Adrenal gland (tissue), 9 donors: ENCODE measurements at regions not wholly inside any gene's neighbourhood (a gene's known extent, or its start where the extent isn't known, plus 50 kb on each side); places are given as distances from the start of the nearest gene placed in this dataset.

Experiments used
- DNase-seq, 7 donors: peaks; one replicate each; pipeline ENCODE4 v3.0.0-alpha.2; 2019 to 2020
- H3K27ac ChIP-seq, 5 donors: fragments of 200-600 bp; sonication (generic) in 4 of 5; 1 replicate in 3 of 5; 2 replicates in 2 of 5; pipeline versions ENCODE4 v1.5.1 to v1.8.0; 2016 to 2020; ENCODE audit warnings: mild to moderate bottlenecking in 1 of 5
- H3K27me3 ChIP-seq: fragments of 200-600 bp; 2 replicates; pipeline ENCODE4 v1.8.0; 2021
- H3K36me3 ChIP-seq, 2 donors: fragments of 200-600 bp; replicated peaks in 1 of 2; 1 replicate in 1 of 2; 2 replicates in 1 of 2; pipeline versions ENCODE4 v1.5.1 to v1.8.0; 2018 to 2022
- H3K4me1 ChIP-seq, 2 donors: fragments of 200-600 bp; replicated peaks in 1 of 2; 1 replicate in 1 of 2; 2 replicates in 1 of 2; pipeline versions ENCODE4 v1.5.1 to v1.8.0; 2018 to 2021
- H3K4me3 ChIP-seq, 4 donors: fragments of 200-600 bp; sonication (generic) in 3 of 4; one replicate each; pipeline ENCODE4 v1.5.1; 2016 to 2018
- H3K9me3 ChIP-seq, 3 donors: fragments of 200-600 bp; sonication (generic) in 1 of 3; replicated peaks in 1 of 3; 1 replicate in 2 of 3; 2 replicates in 1 of 3; pipeline versions ENCODE4 v1.5.1 to v1.8.0; 2016 to 2021
- CTCF ChIP-seq, 6 experiments: fragments of 450-650 bp in 4 of 6; fragments of 200-600 bp in 2 of 6; sonication (generic) in 1 of 6; IDR thresholded peaks; 1 replicate in 5 of 6; 2 replicates in 1 of 6; pipeline versions ENCODE4 v1.5.1 to v1.8.0; 2016 to 2021; ENCODE audit warnings: antibody characterized with exemption in 6 of 6, mild to moderate bottlenecking in 2 of 6, moderate library complexity in 1 of 6
- POLR2A ChIP-seq, 2 donors: fragments of 450-650 bp; IDR thresholded peaks; one replicate each; pipeline ENCODE4 v1.6.1; 2017; ENCODE audit warnings: antibody characterized with exemption in 2 of 2, mild to moderate bottlenecking in 2 of 2, moderate library complexity in 1 of 2
- WGBS, 4 donors: extraction: QIAGEN DNeasy Blood & Tissue Kit in 2 of 4; methylation state at CpG; one replicate each; pipeline versions ENCODE4 v1.1.5 to v1.1.7; 2013 to 2017; 5-methylcytosine and 5-hydroxymethylcytosine counted together
- intact Hi-C, 2 donors: fragments of 100-400 bp; cut with DNase I; formaldehyde crosslinking; loops; one replicate each; pipeline versions ENCODE4 v1.14.1 to v1.15.0; 2022 to 2023
- donor health status: healthy with polysubstance abuse.
- donor health status: Bipolar disorder and iron deficiency.
- donor health status: DM: yes; HTN: yes; CAD: no.
- donor health status: DM: no; HTN: no; CAD: no.
- donor health status: DM: no; HTN: no; CAD: no.

GRCh38 chr16:54585094-54585997 is 298.8 kb upstream of the IRX3 start:
- H3K36me3 ChIP-seq = no peaks in the 10 kb centered on the region
- no peaks in the 10 kb centered on the region for H3K9me3 ChIP-seq
- H3K27ac ChIP-seq = no peak overlapping the region
- no peak overlapping the region for H3K4me3 ChIP-seq
- no peak for TF ChIP-seq CTCF (IDR thresholded peaks at IDR 0.05)
- no peak for TF ChIP-seq POLR2A (IDR thresholded peaks at IDR 0.05)
- no peaks in the 10 kb centered on the region for H3K4me1 ChIP-seq
- no peaks in the 10 kb centered on the region for H3K27me3 ChIP-seq
- 51 to 63% (median 59%) methylated on average over 20 to 21 of the region's 21 CpGs for WGBS, 4 donors
- DNase-seq = no peak
- intact Hi-C loops = no loop called here

GRCh38 chr16:54584121-54584520 is 297.5 kb upstream of the IRX3 start:
- no peak overlapping the region for H3K27ac ChIP-seq
- H3K4me3 ChIP-seq = no peak overlapping the region
- TF ChIP-seq CTCF (IDR thresholded peaks at IDR 0.05) (no peak), POLR2A (IDR thresholded peaks at IDR 0.05) (no peak)
- H3K4me1 ChIP-seq = no peaks in the 10 kb centered on the region
- no peaks in the 10 kb centered on the region for H3K36me3 ChIP-seq
- DNase-seq = no peak
- no peaks in the 10 kb centered on the region for H3K9me3 ChIP-seq
- 59 to 72% (median 65%) methylated on average over 3 of the region's 3 CpGs for WGBS, 4 donors
- peaks cover 7% of the 10 kb centered on the region for H3K27me3 ChIP-seq
- intact Hi-C loops = no loop called here

GRCh38 chr16:54582631-54583250 is 296.2 kb upstream of the IRX3 start:
- Histone ChIP-seq H3K36me3 (no peaks in the 10 kb centered on the region), H3K4me1 (no peaks in the 10 kb centered on the region), H3K27me3 (peaks cover 7% of the 10 kb centered on the region), H3K9me3 (no peaks in the 10 kb centered on the region), H3K27ac (no peak overlapping the region), H3K4me3 (no peak overlapping the region)
- WGBS, 4 donors = 58 to 78% (median 75%) methylated on average over 10 to 11 of the region's 11 CpGs
- intact Hi-C loops = no loop called here
- TF ChIP-seq CTCF (IDR thresholded peaks at IDR 0.05) = no peak
- TF ChIP-seq POLR2A (IDR thresholded peaks at IDR 0.05) = no peak
- no peak for DNase-seq

- H3K27ac ChIP-seq = no peak overlapping the region
- no peaks in the 10 kb centered on the region for H3K36me3 ChIP-seq
- H3K4me3 ChIP-seq = no peak overlapping the region
- no peaks in the 10 kb centered on the region for H3K9me3 ChIP-seq
- TF ChIP-seq POLR2A (IDR thresholded peaks at IDR 0.05) (no peak), CTCF (IDR thresholded peaks at IDR 0.05) (no peak)
- no peaks in the 10 kb centered on the region for H3K4me1 ChIP-seq
- intact Hi-C loops = no loop called here
- H3K27me3 ChIP-seq = peaks cover 12% of the 10 kb centered on the region
- DNase-seq = no peak
- 62 to 87% (median 80%) methylated on average over 2 of the region's 2 CpGs for WGBS, 4 donors
Observed at GRCh38 chr16:54579106-54579728, 292.6 kb upstream of the IRX3 start.
